Tibial artery (tissue), 4 donors: ENCODE measurements at regions not wholly inside any gene's neighbourhood (a gene's known extent, or its start where the extent isn't known, plus 50 kb on each side); places are given as distances from the start of the nearest gene placed in this dataset.

Experiments
- DNase-seq, 2 donors: peaks; one replicate each; pipeline ENCODE4 v3.0.0-alpha.2; 2019
- H3K27ac ChIP-seq, 2 donors: fragments of 200-600 bp; sonication (generic) in 1 of 2; 1 replicate in 1 of 2; 2 replicates in 1 of 2; pipeline ENCODE4 v1.5.1; 2018 to 2019; ENCODE audit warnings: mild to moderate bottlenecking in 1 of 2
- H3K27me3 ChIP-seq, 2 donors: fragments of 200-600 bp; sonication (generic) in 1 of 2; one replicate each; pipeline versions ENCODE4 v1.5.1 to v1.6.0; 2016 to 2019
- H3K36me3 ChIP-seq, 3 donors: fragments of 200-600 bp; sonication (generic) in 2 of 3; one replicate each; pipeline ENCODE4 v1.5.1; 2016 to 2019; ENCODE audit warnings: mild to moderate bottlenecking in 2 of 3
- H3K4me1 ChIP-seq, 4 donors: fragments of 200-600 bp; sonication (generic) in 2 of 4; 1 replicate in 3 of 4; 2 replicates in 1 of 4; pipeline ENCODE4 v1.5.1; 2016 to 2019
- H3K4me3 ChIP-seq, 2 donors: fragments of 200-600 bp; sonication (generic) in 1 of 2; 1 replicate in 1 of 2; 2 replicates in 1 of 2; pipeline ENCODE4 v1.5.1; 2018 to 2019; ENCODE audit warnings: mild to moderate bottlenecking in 2 of 2
- H3K9me3 ChIP-seq, 3 donors: fragments of 200-600 bp; sonication (generic) in 1 of 3; one replicate each; pipeline ENCODE4 v1.5.1; 2016 to 2019
- CTCF ChIP-seq, 2 experiments: fragments of 200-600 bp in 1 of 2; fragments of 450-650 bp in 1 of 2; IDR thresholded peaks; one replicate each; pipeline ENCODE4 v1.5.1; 2017 to 2019; ENCODE audit warnings: antibody characterized with exemption in 2 of 2, mild to moderate bottlenecking in 1 of 2, moderate library complexity in 1 of 2
- intact Hi-C: fragments of 100-400 bp; cut with DNase I; formaldehyde crosslinking; loops from one replicate; pipeline ENCODE4 v1.15.0; 2023; ENCODE audit warnings: low total_unique reads

DNA sequence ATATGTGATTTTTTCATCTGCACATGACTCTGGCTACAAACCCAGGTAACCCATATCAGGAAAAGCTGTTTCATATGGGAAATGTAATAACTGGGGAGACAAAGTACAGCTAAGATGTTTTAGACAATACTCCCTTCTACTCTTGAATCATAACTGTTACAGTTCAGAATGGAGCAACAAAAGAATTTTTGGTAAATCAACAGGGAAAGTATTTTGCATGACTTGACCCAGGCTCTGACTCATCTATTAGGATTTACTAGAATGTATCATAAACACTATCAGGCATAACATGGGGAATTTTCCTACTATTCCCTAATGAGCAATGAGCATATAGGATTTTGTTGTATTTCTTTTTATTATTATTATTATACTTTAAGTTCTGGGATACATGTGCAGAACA, 553.0 kb downstream of the SLC16A7 start:
- H3K27me3 ChIP-seq, result no peaks in the 10 kb centered on the region
- H3K36me3 ChIP-seq, result no peaks in the 10 kb centered on the region
- peaks cover 0 to 43% (median 7%) of the 10 kb centered on the region in 4 donors for H3K4me1 ChIP-seq
- intact Hi-C loops, result loop anchor here (10.0 kb wide), 1 partner anchor 526 kb away; no protein-coding TSS in a partner anchor
- H3K9me3 ChIP-seq, result no peaks in the 10 kb centered on the region
- H3K4me3 ChIP-seq, result no peak overlapping the region
- no peak for DNase-seq
- no peak overlapping the region for H3K27ac ChIP-seq
- no peak for TF ChIP-seq CTCF (IDR thresholded peaks at IDR 0.05)

- Histone ChIP-seq H3K4me3 (no peak overlapping the region), H3K27me3 (no peaks in the 10 kb centered on the region), H3K9me3 (no peaks in the 10 kb centered on the region), H3K36me3 (no peaks in the 10 kb centered on the region), H3K27ac (no peak overlapping the region), H3K4me1 (peaks cover 0 to 38% (median 7%) of the 10 kb centered on the region in 4 donors)
- TF ChIP-seq CTCF (IDR thresholded peaks at IDR 0.05), result no peak
- no peak for DNase-seq
- intact Hi-C loops, result no loop called here
These were observed 556.9 kb downstream of the SLC16A7 start for GRCh38 chr12:60152756-60153155.

DNA sequence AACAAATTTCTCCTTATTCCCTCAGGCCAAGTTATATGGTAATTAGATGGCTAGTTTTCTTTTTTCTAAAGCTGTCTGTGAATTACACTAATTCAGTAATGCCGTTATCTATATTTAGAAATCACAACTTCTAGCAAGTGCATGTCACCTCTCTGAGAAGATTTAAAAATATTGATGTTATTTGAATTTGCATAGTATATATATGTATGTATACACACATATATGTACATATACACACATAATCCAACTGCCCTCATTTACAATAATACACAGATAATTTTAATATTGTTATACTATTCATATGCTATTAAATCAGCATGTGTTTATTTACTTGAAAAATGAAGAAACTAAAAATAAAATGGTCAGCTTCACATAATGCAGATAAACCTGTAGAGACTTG, 563.9 kb downstream of the SLC16A7 start:
- H3K9me3 ChIP-seq, result no peaks in the 10 kb centered on the region
- DNase-seq, result no peak
- intact Hi-C loops, result no loop called here

GRCh38 chr12:60162988-60163720, 567.3 kb downstream of the SLC16A7 start:
- H3K9me3 ChIP-seq, result no peaks in the 10 kb centered on the region
- H3K27ac ChIP-seq, result no peak overlapping the region
- intact Hi-C loops, result no loop called here
- H3K27me3 ChIP-seq, result no peaks in the 10 kb centered on the region
- H3K4me1 ChIP-seq, result no peaks in the 10 kb centered on the region
- no peak for TF ChIP-seq CTCF (IDR thresholded peaks at IDR 0.05)
- H3K36me3 ChIP-seq, result no peaks in the 10 kb centered on the region
- DNase-seq, result no peak
- H3K4me3 ChIP-seq, result no peak overlapping the region

More for the DNA sequence above, 563.9 kb downstream of the SLC16A7 start:
- no peak overlapping the region for H3K27ac ChIP-seq
- no peak overlapping the region for H3K4me3 ChIP-seq
- TF ChIP-seq CTCF (IDR thresholded peaks at IDR 0.05), result no peak
- H3K27me3 ChIP-seq, result no peaks in the 10 kb centered on the region
- H3K36me3 ChIP-seq, result no peaks in the 10 kb centered on the region
- H3K4me1 ChIP-seq, result no peaks in the 10 kb centered on the region

DNA sequence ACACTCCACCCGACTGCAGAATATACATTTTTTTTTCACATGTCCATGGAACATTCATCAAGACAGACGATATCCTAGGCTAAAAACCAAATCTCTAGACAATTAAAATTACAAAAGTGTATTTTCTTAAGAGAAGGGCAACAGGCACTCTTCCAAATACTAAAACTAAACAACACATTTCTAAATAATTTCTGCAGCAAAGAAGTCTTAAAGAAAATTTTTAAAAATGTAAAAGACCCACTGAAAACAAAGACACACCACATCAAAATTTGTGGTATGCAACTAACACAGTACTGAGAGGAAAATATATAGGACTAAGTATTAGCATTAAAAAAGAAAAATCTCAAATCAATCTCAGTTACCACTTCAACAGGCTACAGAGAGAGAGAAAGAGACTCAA, 570.0 kb downstream of the SLC16A7 start:
- no peaks in the 10 kb centered on the region for H3K36me3 ChIP-seq
- no peaks in the 10 kb centered on the region for H3K27me3 ChIP-seq
- H3K9me3 ChIP-seq, result no peaks in the 10 kb centered on the region
- no peaks in the 10 kb centered on the region for H3K4me1 ChIP-seq
- DNase-seq, result no peak
- no peak for TF ChIP-seq CTCF (IDR thresholded peaks at IDR 0.05)
- no peak overlapping the region for H3K27ac ChIP-seq
- H3K4me3 ChIP-seq, result no peak overlapping the region
- intact Hi-C loops, result no loop called here
